ENCODE measurements at regions not wholly inside any gene's neighbourhood (a gene's known extent, or its start where the extent isn't known, plus 50 kb on each side); places are given as distances from the start of the nearest gene placed in this dataset.

DNA sequence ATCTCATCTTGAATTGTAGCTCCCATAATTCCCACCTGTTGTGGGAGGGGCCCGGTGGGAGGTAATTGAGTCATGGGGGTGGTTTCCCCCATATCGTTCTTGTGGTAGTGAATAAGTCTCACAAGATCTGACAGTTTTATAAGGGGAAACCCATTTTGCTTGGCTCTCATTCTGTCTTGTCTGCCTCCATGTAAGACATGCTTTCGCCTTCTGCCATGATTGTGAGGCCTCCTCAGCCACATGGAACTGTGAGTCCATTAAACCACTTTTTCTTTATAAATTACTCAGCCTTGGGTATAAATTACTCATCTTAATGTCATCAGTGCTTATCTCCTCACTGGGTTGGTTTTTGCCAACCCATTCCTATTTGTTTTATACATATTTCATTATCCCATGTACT, 142.0 kb upstream of the GMDS start:
- TF ChIP-seq SIN3A (IDR thresholded peaks at IDR 0.05; ENCODE audit: borderline replicate concordance, insufficient read depth, low read depth, low read length) (no peak), TCF7L2 (IDR thresholded peaks at IDR 0.05; ENCODE audit: low read depth, low read length) (no peak)
- ChIA-PET POLR2A (no interaction called here), CTCF (no interaction called here)
- Histone ChIP-seq H3K36me3 (ENCODE audit: control insufficient read depth, insufficient read depth, low read length) (no peaks in the 10 kb centered on the region), H3K27me3 (ENCODE audit: control insufficient read depth, insufficient read depth, low read length) (no peaks in the 10 kb centered on the region), H3K4me3 (ENCODE audit: low read depth in 2 of 2, low read length in 2 of 2) (no peak overlapping the region), H3K27ac (ENCODE audit: low read length) (no peak overlapping the region), H3K4me1 (ENCODE audit: control insufficient read depth, insufficient read depth, low read length) (no peaks in the 10 kb centered on the region), H3K9me3 (ENCODE audit: control insufficient read depth, insufficient read depth, low read depth, low read length) (no peaks in the 10 kb centered on the region)
- in situ Hi-C loops (cut with HindIII; ENCODE audit: low pct_unique_long_range_greater_than_20kb, low sequenced_read_pairs): no loop called here
- intact Hi-C loops (cut with micrococcal nuclease; ENCODE audit: unreplicated experiment): no loop called here
- no TSS peak for BruUV-seq (replicated peaks)
- no peak for ATAC-seq
- DNase-seq (ENCODE audit: low read depth, low spot score): no peak

DNA sequence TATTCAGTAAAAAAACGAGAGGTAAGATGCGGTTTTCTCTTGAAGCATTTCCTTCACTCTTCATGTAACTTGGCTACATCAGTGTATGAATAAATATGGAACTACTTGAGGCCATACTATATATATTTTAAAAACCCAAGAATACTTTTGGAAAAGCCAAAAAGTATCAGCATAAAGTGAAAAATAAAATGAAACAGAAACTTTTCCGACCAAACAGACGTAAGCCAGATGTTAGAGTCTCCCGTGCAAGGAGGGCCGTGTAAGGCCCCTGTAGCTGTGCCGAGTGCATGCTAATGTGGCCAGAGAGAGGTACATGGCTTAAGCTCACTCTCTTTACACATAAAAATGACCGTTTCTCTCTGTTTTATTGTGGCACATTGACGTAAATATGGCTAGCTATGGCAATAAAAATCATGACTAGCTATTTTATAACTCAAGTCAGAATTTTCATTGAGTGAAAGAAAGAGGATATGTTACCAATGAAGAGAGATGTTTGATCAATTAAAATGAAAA, 140.1 kb upstream of the GMDS start:
- POLR2A ChIA-PET: no interaction called here

More for the DNA sequence above, 140.1 kb upstream of the GMDS start:
- TF ChIP-seq SIN3A (IDR thresholded peaks at IDR 0.05; ENCODE audit: borderline replicate concordance, insufficient read depth, low read depth, low read length) (no peak), TCF7L2 (IDR thresholded peaks at IDR 0.05; ENCODE audit: low read depth, low read length) (no peak), REST (IDR thresholded peaks at IDR 0.05; ENCODE audit: insufficient read depth in 1 of 2, low read depth in 2 of 2, low read length in 1 of 2) (no peak), POLR2AphosphoS5 (IDR thresholded peaks at IDR 0.05; ENCODE audit: low read depth, low read length) (no peak), CTCF (IDR thresholded peaks at IDR 0.05) (no peak)
- CTCF ChIA-PET: no interaction called here
- Histone ChIP-seq H3K27ac (ENCODE audit: low read length) (no peak overlapping the region), H3K36me3 (ENCODE audit: control insufficient read depth, insufficient read depth, low read length) (no peaks in the 10 kb centered on the region), H3K9me3 (ENCODE audit: control insufficient read depth, insufficient read depth, low read depth, low read length) (no peaks in the 10 kb centered on the region), H3K4me3 (ENCODE audit: low read depth in 2 of 2, low read length in 2 of 2) (no peak overlapping the region), H3K4me1 (ENCODE audit: control insufficient read depth, insufficient read depth, low read length) (no peaks in the 10 kb centered on the region), H3K27me3 (ENCODE audit: control insufficient read depth, insufficient read depth, low read length) (no peaks in the 10 kb centered on the region)
- BruUV-seq (replicated peaks): no TSS peak
- intact Hi-C loops (cut with micrococcal nuclease; ENCODE audit: unreplicated experiment): no loop called here
- ATAC-seq: no peak
- DNase-seq (ENCODE audit: low read depth, low spot score): no peak
- in situ Hi-C loops (cut with HindIII; ENCODE audit: low pct_unique_long_range_greater_than_20kb, low sequenced_read_pairs): no loop called here

Data from Panc1 (cell line).